Astrocyte (in vitro differentiated cells and primary cell): ENCODE measurements at regions not wholly inside any gene's neighbourhood (a gene's known extent, or its start where the extent isn't known, plus 50 kb on each side); places are given as distances from the start of the nearest gene placed in this dataset.
A peak's percentile ranks its signal among the peaks of the same experiment; 100 is the strongest.

Source experiments
- DNase-seq: peaks from one replicate; pipeline ENCODE4 v3.0.0-alpha.2; 2010; ENCODE audit warnings: low read depth
- FAIRE-seq: peaks from 2 replicates; lab custom pipeline; 2011; peaks lifted over from hg19 to GRCh38; lab: Jason Lieb, UNC
- H2AFZ ChIP-seq: 2 replicates; pipeline ENCODE4 v1.6.0; 2012; ENCODE audit warnings: low read depth, low read length, inconsistent platforms
- H3K27ac ChIP-seq: 2 replicates; pipeline ENCODE4 v1.5.1; 2011; ENCODE audit warnings: low read depth, low read length, inconsistent platforms
- H3K27me3 ChIP-seq: 2 replicates; pipeline ENCODE4 v1.6.0; 2011; ENCODE audit warnings: low read length, inconsistent platforms; ENCODE audit not compliant: insufficient read depth
- H3K36me3 ChIP-seq: 2 replicates; pipeline ENCODE4 v1.5.1; 2011; ENCODE audit warnings: low read length, inconsistent platforms; ENCODE audit not compliant: insufficient read depth
- H3K4me1 ChIP-seq: 2 replicates; pipeline ENCODE4 v1.5.1; 2011; ENCODE audit warnings: low read length, inconsistent platforms; ENCODE audit not compliant: insufficient read depth
- H3K4me2 ChIP-seq: 2 replicates; pipeline ENCODE4 v1.6.0; 2012; ENCODE audit warnings: low read length, inconsistent platforms
- H3K4me3 ChIP-seq: 2 replicates; pipeline ENCODE4 v1.5.1; 2011; ENCODE audit warnings: low read depth, mild to moderate bottlenecking, low read length, inconsistent platforms; ENCODE audit not compliant: insufficient read depth
- H3K79me2 ChIP-seq: 2 replicates; pipeline ENCODE4 v1.6.0; 2012; ENCODE audit warnings: mild to moderate bottlenecking, low read length, inconsistent platforms; ENCODE audit not compliant: insufficient read depth
- H3K9ac ChIP-seq: 2 replicates; pipeline ENCODE4 v1.6.0; 2012; ENCODE audit warnings: mild to moderate bottlenecking, low read length, inconsistent platforms
- H3K9me3 ChIP-seq: 2 replicates; pipeline ENCODE4 v1.5.1; 2012; ENCODE audit warnings: low read depth, mild to moderate bottlenecking, low read length, inconsistent platforms; ENCODE audit not compliant: insufficient read depth
- H4K20me1 ChIP-seq: 2 replicates; pipeline ENCODE4 v1.6.0; 2012; ENCODE audit warnings: low read length, inconsistent platforms; ENCODE audit not compliant: insufficient read depth
- H3K27ac Mint-ChIP-seq: one replicate; pipeline ENCODE4 v1.8.0; 2021; ENCODE audit warnings: mild to moderate bottlenecking, mixed read lengths; ENCODE audit not compliant: unreplicated experiment
- H3K27me3 Mint-ChIP-seq: one replicate; pipeline ENCODE4 v1.8.0; 2021; ENCODE audit warnings: low read depth, mixed read lengths; ENCODE audit not compliant: unreplicated experiment
- H3K36me3 Mint-ChIP-seq: one replicate; pipeline ENCODE4 v1.8.0; 2021; ENCODE audit warnings: low read depth, mixed read lengths; ENCODE audit not compliant: unreplicated experiment
- H3K4me1 Mint-ChIP-seq: one replicate; pipeline ENCODE4 v1.8.0; 2021; ENCODE audit warnings: low read depth, mixed read lengths; ENCODE audit not compliant: unreplicated experiment
- H3K4me3 Mint-ChIP-seq: one replicate; pipeline ENCODE4 v1.8.0; 2021; ENCODE audit warnings: mild to moderate bottlenecking, moderate library complexity, mixed read lengths; ENCODE audit not compliant: unreplicated experiment
- H3K9me3 Mint-ChIP-seq: one replicate; pipeline ENCODE4 v1.8.0; 2021; ENCODE audit warnings: mild to moderate bottlenecking, mixed read lengths; ENCODE audit not compliant: unreplicated experiment
- EZH2 ChIP-seq: IDR thresholded peaks from 2 replicates; pipeline ENCODE4 v1.6.1; 2012; ENCODE audit warnings: mild to moderate bottlenecking, low read length, inconsistent platforms; ENCODE audit not compliant: insufficient read depth
- TF ChIP-seq, protein P1 (sequence below): IDR thresholded peaks from 2 replicates; pipeline ENCODE4 v1.5.1; 2011; ENCODE audit warnings: low read depth, mild to moderate bottlenecking, inconsistent platforms, low read length, moderate library complexity; ENCODE audit not compliant: insufficient read depth

DNA sequence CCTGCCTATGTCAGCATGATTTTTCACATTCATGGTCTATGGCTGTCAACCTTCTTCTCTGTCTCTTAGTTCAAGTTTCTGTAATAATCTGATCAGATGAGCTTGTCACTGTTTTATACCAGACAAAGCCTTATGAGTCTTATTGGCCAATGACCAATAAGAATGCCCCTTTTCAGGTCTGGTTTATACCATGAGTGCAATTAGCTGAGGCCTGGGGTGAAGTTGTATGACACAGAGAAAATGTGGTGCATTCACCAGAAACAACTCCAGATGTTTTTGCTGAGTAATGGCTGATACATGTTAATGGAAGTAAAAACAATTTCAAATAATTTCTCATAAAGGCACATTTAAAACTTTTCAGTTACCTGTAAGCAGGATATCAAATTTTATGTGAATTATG is 218.6 kb upstream of the CDH8 start:
- no peak overlapping the region for H3K27ac ChIP-seq
- no peaks in the 10 kb centered on the region for H3K36me3 ChIP-seq
- no peak overlapping the region for H3K9ac ChIP-seq
- H4K20me1 ChIP-seq = no peaks in the 10 kb centered on the region
- H3K27ac Mint-ChIP-seq = no peak overlapping the region
- DNase-seq (no peak), FAIRE-seq (no peak)
- H3K79me2 ChIP-seq = no peaks in the 10 kb centered on the region
- H3K4me3 ChIP-seq = no peak overlapping the region
- no peak overlapping the region for H3K4me2 ChIP-seq
- H3K4me1 Mint-ChIP-seq = peaks cover 47% of the 10 kb centered on the region
- no peaks in the 10 kb centered on the region for H3K4me1 ChIP-seq
- H3K4me3 Mint-ChIP-seq = no peak overlapping the region
- H2AFZ ChIP-seq = no peak overlapping the region
- no peaks in the 10 kb centered on the region for H3K27me3 ChIP-seq
- no peaks in the 10 kb centered on the region for H3K27me3 Mint-ChIP-seq
- H3K9me3 Mint-ChIP-seq = no peaks in the 10 kb centered on the region
- no peak for TF ChIP-seq EZH2
- TF ChIP-seq, protein P1, sequence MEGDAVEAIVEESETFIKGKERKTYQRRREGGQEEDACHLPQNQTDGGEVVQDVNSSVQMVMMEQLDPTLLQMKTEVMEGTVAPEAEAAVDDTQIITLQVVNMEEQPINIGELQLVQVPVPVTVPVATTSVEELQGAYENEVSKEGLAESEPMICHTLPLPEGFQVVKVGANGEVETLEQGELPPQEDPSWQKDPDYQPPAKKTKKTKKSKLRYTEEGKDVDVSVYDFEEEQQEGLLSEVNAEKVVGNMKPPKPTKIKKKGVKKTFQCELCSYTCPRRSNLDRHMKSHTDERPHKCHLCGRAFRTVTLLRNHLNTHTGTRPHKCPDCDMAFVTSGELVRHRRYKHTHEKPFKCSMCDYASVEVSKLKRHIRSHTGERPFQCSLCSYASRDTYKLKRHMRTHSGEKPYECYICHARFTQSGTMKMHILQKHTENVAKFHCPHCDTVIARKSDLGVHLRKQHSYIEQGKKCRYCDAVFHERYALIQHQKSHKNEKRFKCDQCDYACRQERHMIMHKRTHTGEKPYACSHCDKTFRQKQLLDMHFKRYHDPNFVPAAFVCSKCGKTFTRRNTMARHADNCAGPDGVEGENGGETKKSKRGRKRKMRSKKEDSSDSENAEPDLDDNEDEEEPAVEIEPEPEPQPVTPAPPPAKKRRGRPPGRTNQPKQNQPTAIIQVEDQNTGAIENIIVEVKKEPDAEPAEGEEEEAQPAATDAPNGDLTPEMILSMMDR = no peak
- no peaks in the 10 kb centered on the region for H3K36me3 Mint-ChIP-seq
- H3K9me3 ChIP-seq = no peaks in the 10 kb centered on the region

DNA sequence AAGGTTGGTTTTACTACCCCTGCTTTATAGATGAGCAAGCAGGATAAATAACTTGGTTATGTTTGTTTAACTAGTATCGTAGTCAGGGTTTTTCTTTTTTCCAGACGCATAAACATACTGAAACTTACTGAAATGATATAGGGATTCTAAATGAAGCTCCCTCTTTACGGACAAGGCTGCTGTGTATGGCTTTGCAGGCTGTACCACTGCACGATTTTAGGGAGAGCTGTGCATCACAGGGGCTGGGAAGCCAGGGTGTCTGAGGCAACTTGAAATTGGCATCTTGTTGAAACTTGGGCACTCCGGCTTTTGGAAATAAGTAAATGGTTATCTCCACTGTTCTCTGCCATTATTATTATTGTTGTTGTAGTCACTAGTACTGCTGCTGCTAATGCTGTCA is 218.1 kb upstream of the CDH8 start:
- Mint-ChIP-seq H3K4me3 (no peak overlapping the region), H3K4me1 (peaks cover 46% of the 10 kb centered on the region), H3K9me3 (no peaks in the 10 kb centered on the region), H3K36me3 (no peaks in the 10 kb centered on the region), H3K27me3 (no peaks in the 10 kb centered on the region), H3K27ac (peak overlapping the region; percentile 73)
- H3K27ac ChIP-seq = no peak overlapping the region
- H3K4me2 ChIP-seq = no peak overlapping the region
- no peaks in the 10 kb centered on the region for H3K79me2 ChIP-seq
- H3K4me1 ChIP-seq = no peaks in the 10 kb centered on the region
- no peaks in the 10 kb centered on the region for H4K20me1 ChIP-seq
- H3K27me3 ChIP-seq = no peaks in the 10 kb centered on the region
- no peaks in the 10 kb centered on the region for H3K36me3 ChIP-seq
- no peak for TF ChIP-seq EZH2
- TF ChIP-seq, protein P1 = no peak
- H3K9me3 ChIP-seq = no peaks in the 10 kb centered on the region
- no peak overlapping the region for H3K9ac ChIP-seq
- no peak overlapping the region for H2AFZ ChIP-seq
- DNase-seq (no peak), FAIRE-seq (no peak)
- no peak overlapping the region for H3K4me3 ChIP-seq

DNA sequence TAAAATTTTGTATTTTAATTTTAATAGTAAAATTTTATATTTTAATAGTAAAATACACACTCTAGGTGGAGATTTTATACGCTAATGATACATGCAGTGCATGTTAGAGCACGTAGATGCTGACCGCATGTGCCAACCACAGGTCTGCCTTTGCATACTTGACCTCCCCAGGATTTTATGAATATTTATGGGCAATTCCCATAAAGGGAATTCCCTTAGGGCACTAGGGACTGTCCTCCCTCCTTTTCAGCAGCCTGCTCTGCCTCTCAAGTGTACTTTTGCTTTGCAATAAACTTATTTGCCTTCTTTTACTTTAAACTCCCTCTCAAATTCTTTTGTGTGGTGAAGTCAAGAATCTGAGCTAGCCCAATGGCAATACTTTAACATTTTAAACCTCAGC is 217.7 kb upstream of the CDH8 start:
- Histone ChIP-seq H3K9me3 (no peaks in the 10 kb centered on the region), H3K79me2 (no peaks in the 10 kb centered on the region), H3K27me3 (no peaks in the 10 kb centered on the region), H3K9ac (no peak overlapping the region), H2AFZ (no peak overlapping the region), H3K27ac (no peak overlapping the region), H3K4me1 (no peaks in the 10 kb centered on the region), H3K4me3 (no peak overlapping the region), H3K4me2 (no peak overlapping the region), H3K36me3 (no peaks in the 10 kb centered on the region), H4K20me1 (no peaks in the 10 kb centered on the region)
- peaks cover 41% of the 10 kb centered on the region for H3K4me1 Mint-ChIP-seq
- FAIRE-seq (no peak), DNase-seq (no peak)
- no peaks in the 10 kb centered on the region for H3K9me3 Mint-ChIP-seq
- no peaks in the 10 kb centered on the region for H3K36me3 Mint-ChIP-seq
- peak overlapping the region; percentile 73 for H3K27ac Mint-ChIP-seq
- H3K4me3 Mint-ChIP-seq = no peak overlapping the region
- no peaks in the 10 kb centered on the region for H3K27me3 Mint-ChIP-seq
- TF ChIP-seq, protein P1 = no peak
- no peak for TF ChIP-seq EZH2
